ENCODE measurements at regions not wholly inside any gene's neighbourhood (a gene's known extent, or its start where the extent isn't known, plus 50 kb on each side); places are given as distances from the start of the nearest gene placed in this dataset.

DNA sequence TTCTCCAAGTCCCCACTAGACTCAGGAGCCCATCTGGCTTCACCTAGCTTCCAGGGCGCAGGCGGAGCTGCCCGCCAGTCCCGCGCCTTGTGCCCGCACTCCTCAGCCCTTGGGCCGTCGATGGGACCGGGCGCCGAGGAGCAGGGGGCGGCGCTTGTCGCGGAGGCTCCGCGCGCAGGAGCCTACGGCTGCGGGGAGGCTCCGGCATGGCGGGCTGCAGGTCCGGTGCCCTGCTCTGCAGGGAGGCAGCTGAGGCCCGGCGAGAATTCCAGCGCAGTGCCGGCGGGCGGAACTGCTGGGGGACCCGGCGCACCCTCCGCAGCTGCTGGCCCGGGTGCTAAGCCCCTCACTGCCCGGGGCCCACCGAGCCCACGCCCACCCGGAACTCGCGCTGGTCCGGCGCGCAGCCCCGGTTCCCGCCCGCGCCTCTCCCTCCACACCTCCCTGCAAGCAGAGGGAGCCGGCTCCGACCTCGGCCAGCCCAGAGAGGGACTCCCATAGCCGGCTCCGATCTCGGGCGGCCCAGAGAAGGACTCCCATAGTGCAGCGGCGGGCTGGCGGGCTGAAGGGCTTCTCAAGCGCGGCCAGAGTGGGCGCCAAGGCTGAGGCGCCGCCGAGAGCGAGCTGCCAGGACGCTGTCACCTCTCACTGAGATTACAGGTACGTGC is 78.1 kb upstream of the PJA2 start:
- CTCF ChIA-PET = interaction anchor here (1.5 kb wide), 1 partner anchor 10 kb away, joined by 4 read pairs; no protein-coding TSS in a partner anchor
- POLR2A ChIA-PET = no interaction called here
- TF ChIP-seq, protein P1, sequence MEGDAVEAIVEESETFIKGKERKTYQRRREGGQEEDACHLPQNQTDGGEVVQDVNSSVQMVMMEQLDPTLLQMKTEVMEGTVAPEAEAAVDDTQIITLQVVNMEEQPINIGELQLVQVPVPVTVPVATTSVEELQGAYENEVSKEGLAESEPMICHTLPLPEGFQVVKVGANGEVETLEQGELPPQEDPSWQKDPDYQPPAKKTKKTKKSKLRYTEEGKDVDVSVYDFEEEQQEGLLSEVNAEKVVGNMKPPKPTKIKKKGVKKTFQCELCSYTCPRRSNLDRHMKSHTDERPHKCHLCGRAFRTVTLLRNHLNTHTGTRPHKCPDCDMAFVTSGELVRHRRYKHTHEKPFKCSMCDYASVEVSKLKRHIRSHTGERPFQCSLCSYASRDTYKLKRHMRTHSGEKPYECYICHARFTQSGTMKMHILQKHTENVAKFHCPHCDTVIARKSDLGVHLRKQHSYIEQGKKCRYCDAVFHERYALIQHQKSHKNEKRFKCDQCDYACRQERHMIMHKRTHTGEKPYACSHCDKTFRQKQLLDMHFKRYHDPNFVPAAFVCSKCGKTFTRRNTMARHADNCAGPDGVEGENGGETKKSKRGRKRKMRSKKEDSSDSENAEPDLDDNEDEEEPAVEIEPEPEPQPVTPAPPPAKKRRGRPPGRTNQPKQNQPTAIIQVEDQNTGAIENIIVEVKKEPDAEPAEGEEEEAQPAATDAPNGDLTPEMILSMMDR (IDR thresholded peaks at IDR 0.05; ENCODE audit: insufficient read depth, low read length, missing control alignments) = no peak
- no peak overlapping the region for H3K4me3 ChIP-seq (ENCODE audit: low read depth, low read length)
- no peak for DNase-seq (ENCODE audit: low read depth, low spot score)

DNA sequence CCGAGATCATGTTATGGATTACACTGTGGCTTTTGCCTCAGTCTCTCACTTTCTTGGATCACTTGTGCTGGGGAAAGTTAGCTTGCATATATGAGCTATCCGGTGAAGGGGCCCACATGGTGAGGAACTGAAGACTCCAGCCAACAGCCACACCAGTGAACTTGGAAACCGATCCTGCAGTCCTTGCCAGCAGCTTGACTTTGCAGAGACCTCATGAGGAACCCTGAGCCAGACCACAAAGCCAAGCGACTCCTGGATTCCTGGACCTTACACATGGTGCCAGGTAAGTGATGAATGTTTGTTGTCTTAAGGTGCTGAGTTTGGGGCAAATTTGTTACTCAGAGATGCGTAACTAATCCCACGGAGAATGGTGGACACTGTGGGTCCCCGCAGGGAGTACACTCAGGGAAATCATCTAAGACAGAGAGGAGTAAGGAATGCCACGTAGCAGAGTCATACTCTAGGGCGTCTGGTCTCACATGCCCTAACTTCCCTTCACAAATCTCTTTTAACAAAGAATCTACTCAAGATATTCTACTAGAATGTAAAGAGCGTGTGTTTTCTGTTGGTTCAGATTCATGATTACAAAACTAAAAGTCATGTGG is 76.5 kb upstream of the PJA2 start:
- TF ChIP-seq, protein P1 (IDR thresholded peaks at IDR 0.05; ENCODE audit: insufficient read depth, low read length, missing control alignments) = no peak
- ChIA-PET CTCF (interaction anchor here (1.2 to 1.3 kb wide), 2 partner anchors 18 to 844 kb away, joined by 4 to 9 read pairs; no protein-coding TSS in a partner anchor), POLR2A (no interaction called here)
- no peak for DNase-seq (ENCODE audit: low read depth, low spot score)
- no peak overlapping the region for H3K4me3 ChIP-seq (ENCODE audit: low read depth, low read length)

DNA sequence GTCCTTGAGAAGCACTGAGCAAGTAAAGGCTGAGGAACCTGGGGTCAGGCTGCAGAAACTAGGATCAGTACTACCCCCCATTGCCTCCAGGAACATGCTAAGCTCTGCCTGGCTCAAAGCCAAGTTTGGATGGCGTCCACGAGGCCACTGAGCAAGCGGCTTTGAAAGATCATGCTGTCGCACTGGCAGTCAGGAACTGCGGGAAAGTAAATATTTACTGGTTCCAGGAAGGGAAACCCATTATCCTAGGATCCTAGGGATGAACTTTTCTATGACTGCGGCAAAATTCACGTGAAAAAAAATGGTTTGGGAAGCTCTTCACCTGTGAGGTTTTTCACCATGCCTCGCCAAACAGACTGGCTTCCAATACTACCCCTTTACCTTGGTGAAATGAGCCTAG is 75.3 kb upstream of the PJA2 start:
- DNase-seq (ENCODE audit: low read depth, low spot score) = no peak
- ChIA-PET CTCF (interaction anchor here (1.2 to 1.3 kb wide), 2 partner anchors 17 to 843 kb away, joined by 4 to 9 read pairs; no protein-coding TSS in a partner anchor), POLR2A (no interaction called here)
- TF ChIP-seq, protein P1 (IDR thresholded peaks at IDR 0.05; ENCODE audit: insufficient read depth, low read length, missing control alignments) = no peak
- H3K4me3 ChIP-seq (ENCODE audit: low read depth, low read length) = no peak overlapping the region

DNA sequence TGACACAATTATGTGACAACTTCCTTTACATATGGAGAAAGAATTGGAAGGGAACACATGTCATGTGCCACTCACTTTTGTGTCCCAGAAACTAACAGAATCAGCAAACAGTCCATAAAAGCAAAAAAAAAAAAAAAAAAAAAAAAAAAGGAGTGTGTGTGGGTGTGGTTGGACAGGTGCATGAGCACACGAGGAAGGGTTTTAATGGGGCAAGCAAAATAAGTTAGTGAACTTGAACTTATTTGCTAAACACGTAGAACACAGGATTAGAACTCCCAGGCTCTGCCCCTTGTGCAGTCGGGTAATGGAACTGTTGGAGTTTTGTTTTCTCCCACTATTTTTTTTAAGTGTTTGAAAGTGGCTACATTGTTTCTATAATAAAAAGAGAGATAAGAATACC is 74.8 kb upstream of the PJA2 start:
- TF ChIP-seq, protein P1 (IDR thresholded peaks at IDR 0.05; ENCODE audit: insufficient read depth, low read length, missing control alignments) = no peak
- ChIA-PET POLR2A (no interaction called here), CTCF (interaction anchor here (1.2 kb wide), 1 partner anchor 843 kb away, joined by 3 read pairs; no protein-coding TSS in a partner anchor)
- DNase-seq (ENCODE audit: low read depth, low spot score) = no peak
- H3K4me3 ChIP-seq (ENCODE audit: low read depth, low read length) = no peak overlapping the region

DNA sequence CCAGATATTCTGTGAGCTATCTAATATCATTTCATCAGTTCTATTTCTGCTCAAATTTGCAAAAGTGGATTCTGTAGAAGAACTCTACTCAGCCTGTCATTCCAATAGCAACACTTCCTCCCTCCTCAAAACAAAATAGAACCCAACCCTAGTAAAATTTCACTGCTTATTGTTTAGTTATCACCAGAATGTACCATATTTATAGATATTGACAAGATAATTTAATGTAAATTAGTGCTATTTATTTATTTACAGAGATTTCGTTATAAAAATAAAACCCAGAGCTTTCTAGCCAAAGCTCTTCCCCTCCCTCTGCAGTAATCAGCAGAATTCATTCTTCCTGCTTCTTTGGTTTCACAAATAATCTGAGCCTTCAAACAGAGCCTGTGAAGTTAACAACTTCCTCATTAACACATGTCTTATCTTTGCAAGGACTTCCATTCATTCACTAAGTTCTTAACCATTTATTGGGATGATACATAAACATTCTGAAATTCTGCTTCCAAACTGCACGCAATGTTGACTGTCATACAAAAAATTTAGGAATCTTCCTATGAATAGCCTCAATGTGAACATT is 73.7 kb upstream of the PJA2 start:
- POLR2A ChIA-PET = no interaction called here

More for the DNA sequence above, 73.7 kb upstream of the PJA2 start:
- CTCF ChIA-PET = interaction anchor here (1.2 to 1.3 kb wide), 2 partner anchors 842 to 962 kb away, joined by 3 to 4 read pairs; no protein-coding TSS in a partner anchor
- H3K4me3 ChIP-seq (ENCODE audit: low read depth, low read length) = no peak overlapping the region
- DNase-seq (ENCODE audit: low read depth, low spot score) = no peak
- TF ChIP-seq, protein P1 (IDR thresholded peaks at IDR 0.05; ENCODE audit: insufficient read depth, low read length, missing control alignments) = no peak

All from AG04449 (cell line).